Endothelial cell of umbilical vein (primary cell): ENCODE measurements at regions not wholly inside any gene's neighbourhood (a gene's known extent, or its start where the extent isn't known, plus 50 kb on each side); places are given as distances from the start of the nearest gene placed in this dataset.

Experiments used
- BruUV-seq: library from RNA; stranded (reverse); fragments of 400-500 nt; replicated peaks from 2 replicates; lab custom pipeline; 2021; lab: Mats Ljungman, UMichigan
- CTCF ChIA-PET: fragments of 300-600, 350-600 bp; sonication (Branson Sonifier 250); formaldehyde crosslinking; loops from one replicate; lab custom pipeline; 2021; ENCODE audit warnings: antibody characterized with exemption, inconsistent platforms; lab: Charles Lee
- POLR2A ChIA-PET: fragments of 300-600, 350-600 bp; sonication (Branson Sonifier 250); formaldehyde crosslinking; loops from one replicate; lab custom pipeline; 2021; ENCODE audit warnings: antibody characterized with exemption, inconsistent platforms; lab: Charles Lee
- DNase-seq: peaks from one replicate; pipeline ENCODE4 v3.0.0-alpha.2; 2011; ENCODE audit warnings: low read depth, low spot score
- FAIRE-seq: peaks from 2 replicates; lab custom pipeline; 2011; peaks lifted over from hg19 to GRCh38; lab: Jason Lieb, UNC
- H2AFZ ChIP-seq: 2 replicates; pipeline ENCODE4 v1.6.0; 2012; ENCODE audit warnings: low read depth, low read length, control low read depth, inconsistent platforms
- H3K27ac ChIP-seq: 2 replicates; pipeline ENCODE4 v1.5.1; 2011; ENCODE audit warnings: low read depth, mild to moderate bottlenecking, control low read depth, low read length, moderate library complexity; ENCODE audit not compliant: insufficient read depth
- H3K27me3 ChIP-seq, 2 experiments: 2 replicates each; pipeline versions ENCODE4 v1.6.0 to v1.6.1; 2011; ENCODE audit warnings: low read length in 2 of 2, mixed read lengths in 1 of 2; ENCODE audit not compliant: control insufficient read depth in 2 of 2, insufficient read depth in 2 of 2
- H3K36me3 ChIP-seq, 2 experiments: 2 replicates in 1 of 2; 3 replicates in 1 of 2; pipeline ENCODE4 v1.5.1; 2011; ENCODE audit warnings: low read length in 2 of 2, mild to moderate bottlenecking in 1 of 2, moderate library complexity in 1 of 2; ENCODE audit not compliant: control insufficient read depth in 2 of 2, insufficient read depth in 2 of 2; ENCODE audit errors: extremely low read depth in 1 of 2
- H3K4me1 ChIP-seq: 3 replicates; pipeline ENCODE4 v1.5.1; 2011; ENCODE audit warnings: mild to moderate bottlenecking, low read length; ENCODE audit not compliant: control insufficient read depth, insufficient read depth; ENCODE audit errors: extremely low read depth
- H3K4me2 ChIP-seq: 2 replicates; pipeline ENCODE4 v1.6.1; 2011; ENCODE audit warnings: low read length, control low read depth, mixed read lengths; ENCODE audit not compliant: insufficient read depth
- H3K4me3 ChIP-seq, 3 experiments: fragments of 200-600 bp in 1 of 3; sonication (generic), shearing (Covaris generic) in 1 of 3; replicated peaks in 1 of 3; 2 replicates each; pipeline ENCODE4 v1.5.1; 2011 to 2016; ENCODE audit warnings: control low read depth in 3 of 3, low read length in 3 of 3, mild to moderate bottlenecking in 2 of 3, inconsistent platforms in 1 of 3, low read depth in 1 of 3, moderate library complexity in 1 of 3; ENCODE audit not compliant: insufficient read depth in 1 of 3
- H3K79me2 ChIP-seq: 2 replicates; pipeline ENCODE4 v1.6.0; 2012; ENCODE audit warnings: low read length, inconsistent platforms; ENCODE audit not compliant: control insufficient read depth, insufficient read depth
- H3K9ac ChIP-seq: replicated peaks from 2 replicates; pipeline ENCODE3; 2011; ENCODE audit warnings: low read length, control low read depth; ENCODE audit not compliant: insufficient read depth; ENCODE audit errors: extremely low read depth
- H3K9me1 ChIP-seq: replicated peaks from 3 replicates; pipeline ENCODE4 v1.6.0; 2011; ENCODE audit warnings: mild to moderate bottlenecking, low read length; ENCODE audit not compliant: control insufficient read depth, insufficient read depth; ENCODE audit errors: extremely low read depth
- H3K9me3 ChIP-seq: replicated peaks from 2 replicates; pipeline ENCODE4 v1.5.1; 2012; ENCODE audit warnings: low read length, inconsistent platforms; ENCODE audit not compliant: control insufficient read depth, insufficient read depth
- H4K20me1 ChIP-seq: replicated peaks from 2 replicates; pipeline ENCODE3; 2011; ENCODE audit warnings: mild to moderate bottlenecking, low read length; ENCODE audit not compliant: control insufficient read depth, insufficient read depth; ENCODE audit errors: extremely low read depth
- CTCF ChIP-seq, 2 donors: IDR thresholded peaks; 1 replicate in 1 of 2; 2 replicates in 1 of 2; pipeline ENCODE4 v1.5.1; 2011; ENCODE audit warnings: low read length in 2 of 2, mild to moderate bottlenecking in 2 of 2, moderate library complexity in 2 of 2, control low read depth in 1 of 2, inconsistent platforms in 1 of 2, low read depth in 1 of 2; ENCODE audit not compliant: insufficient read depth in 1 of 2; ENCODE audit errors: extremely low read depth in 1 of 2
- EZH2 ChIP-seq: IDR thresholded peaks from 2 replicates; pipeline ENCODE4 v1.6.1; 2012; ENCODE audit warnings: borderline replicate concordance, low read depth, mild to moderate bottlenecking, moderate library complexity, low read length, inconsistent platforms; ENCODE audit not compliant: severe bottlenecking
- FOS ChIP-seq: IDR thresholded peaks from 2 replicates; pipeline ENCODE4 v1.6.1; 2011; ENCODE audit warnings: mild to moderate bottlenecking, low read length, moderate library complexity, borderline replicate concordance; ENCODE audit not compliant: insufficient read depth
- GATA2 ChIP-seq: IDR thresholded peaks from 2 replicates; pipeline ENCODE4 v1.7.0; 2011; ENCODE audit warnings: low read depth, mild to moderate bottlenecking, moderate library complexity, mixed read lengths, low read length; ENCODE audit not compliant: insufficient read length, insufficient read depth
- JUN ChIP-seq: IDR thresholded peaks from 2 replicates; pipeline ENCODE4 v1.6.1; 2011; ENCODE audit warnings: borderline replicate concordance, low read depth; ENCODE audit not compliant: insufficient read length, insufficient read depth
- MAX ChIP-seq: IDR thresholded peaks from 2 replicates; pipeline ENCODE4 v1.6.1; 2011; ENCODE audit not compliant: insufficient read depth, insufficient read length
- MYC ChIP-seq: IDR thresholded peaks from one replicate; pipeline ENCODE4 v1.6.1; 2011; ENCODE audit warnings: mild to moderate bottlenecking, low read depth, low read length
- POLR2A ChIP-seq: IDR thresholded peaks from 2 replicates; pipeline ENCODE4 v1.6.1; 2012; ENCODE audit warnings: low read depth, mild to moderate bottlenecking, control low read depth, low read length
- POLR2AphosphoS5 ChIP-seq: IDR thresholded peaks from 2 replicates; pipeline ENCODE4 v1.6.1; 2012; ENCODE audit warnings: low read depth, mild to moderate bottlenecking, control low read depth, low read length, moderate library complexity; ENCODE audit not compliant: insufficient read depth
- dilution Hi-C: fragments of 300-500 bp; cut with MboI; formaldehyde crosslinking; loops from one replicate; pipeline ENCODE4 v1.15.0; 2019; ENCODE audit warnings: low sequenced_read_pairs; ENCODE audit not compliant: extremely low pct_ligation_motif_present
- intact Hi-C: fragments of 100-400 bp; cut with micrococcal nuclease; formaldehyde crosslinking; loops from one replicate; pipeline ENCODE4 v1.10.0; 2022

GRCh38 chr1:67542747-67543146 is 112.5 kb upstream of the SERBP1 start:
- CTCF ChIA-PET = interaction anchor here (1.0 to 1.6 kb wide), 2 partner anchors 10 to 218 kb away, joined by 3 to 5 read pairs; no protein-coding TSS in a partner anchor
- H3K4me3 ChIP-seq = no peak overlapping the region
- H4K20me1 ChIP-seq = no peaks in the 10 kb centered on the region
- H3K4me1 ChIP-seq = no peaks in the 10 kb centered on the region
- no peak for FAIRE-seq
- dilution Hi-C loops (loop anchor here (25.0 kb wide), 1 partner anchor 220 kb away; no protein-coding TSS in a partner anchor), intact Hi-C loops (no loop called here)
- H3K79me2 ChIP-seq = no peaks in the 10 kb centered on the region
- no peaks in the 10 kb centered on the region for H3K9me1 ChIP-seq
- no peak for DNase-seq
- H3K36me3 ChIP-seq = no peaks in the 10 kb centered on the region
- POLR2A ChIA-PET = no interaction called here
- no peaks in the 10 kb centered on the region for H3K27me3 ChIP-seq
- no peak overlapping the region for H3K4me2 ChIP-seq
- no TSS peak for BruUV-seq
- no peak overlapping the region for H3K27ac ChIP-seq
- H3K9me3 ChIP-seq = no peaks in the 10 kb centered on the region
- H2AFZ ChIP-seq = no peak overlapping the region
- no peak overlapping the region for H3K9ac ChIP-seq
- TF ChIP-seq GATA2 = no peak
- TF ChIP-seq POLR2A = no peak
- no peak for TF ChIP-seq MAX
- TF ChIP-seq JUN = no peak
- TF ChIP-seq FOS = no peak
- no peak for TF ChIP-seq POLR2AphosphoS5
- TF ChIP-seq EZH2 = no peak
- no peak for TF ChIP-seq CTCF (IDR thresholded peaks at IDR 0.05; ENCODE audit: extremely low read depth in 1 of 2, insufficient read depth in 1 of 2, low read depth in 1 of 2, low read length in 2 of 2)
- TF ChIP-seq MYC = no peak
